AG04450 (cell line): ENCODE measurements at regions not wholly inside any gene's neighbourhood (a gene's known extent, or its start where the extent isn't known, plus 50 kb on each side); places are given as distances from the start of the nearest gene placed in this dataset.

Experiments used
- CTCF ChIA-PET: fragments of 300-600, 350-600 bp; formaldehyde crosslinking; extraction: SDS; loops from one replicate; lab custom pipeline; 2022; ENCODE audit warnings: antibody characterized with exemption, inconsistent platforms; lab: Charles Lee
- POLR2A ChIA-PET: fragments of 350-600 bp; formaldehyde crosslinking; extraction: SDS; loops from one replicate; lab custom pipeline; 2021; ENCODE audit warnings: antibody characterized with exemption, inconsistent platforms; lab: Yijun Ruan, JAX
- DNase-seq: peaks from one replicate; pipeline ENCODE4 v3.0.0-alpha.2; 2011; ENCODE audit warnings: low read depth, low spot score
- H3K27ac ChIP-seq: one replicate; pipeline ENCODE4 v1.5.1; 2012; ENCODE audit warnings: low read depth, low read length, control low read depth
- H3K27me3 ChIP-seq: one replicate; pipeline ENCODE4 v1.6.0; 2012; ENCODE audit warnings: low read length; ENCODE audit not compliant: control insufficient read depth, insufficient read depth
- H3K4me3 ChIP-seq: 2 replicates; pipeline ENCODE4 v1.5.1; 2011; ENCODE audit warnings: mild to moderate bottlenecking, low read depth, low read length, control low read depth
- H3K9me3 ChIP-seq: 2 replicates; pipeline ENCODE4 v1.5.1; 2012; ENCODE audit warnings: low read length; ENCODE audit not compliant: control insufficient read depth, insufficient read depth
- TF ChIP-seq, protein P1 (sequence below): IDR thresholded peaks from 2 replicates; pipeline ENCODE4 v1.5.1; 2011; ENCODE audit warnings: low read depth, low read length, control low read depth, inconsistent platforms

DNA sequence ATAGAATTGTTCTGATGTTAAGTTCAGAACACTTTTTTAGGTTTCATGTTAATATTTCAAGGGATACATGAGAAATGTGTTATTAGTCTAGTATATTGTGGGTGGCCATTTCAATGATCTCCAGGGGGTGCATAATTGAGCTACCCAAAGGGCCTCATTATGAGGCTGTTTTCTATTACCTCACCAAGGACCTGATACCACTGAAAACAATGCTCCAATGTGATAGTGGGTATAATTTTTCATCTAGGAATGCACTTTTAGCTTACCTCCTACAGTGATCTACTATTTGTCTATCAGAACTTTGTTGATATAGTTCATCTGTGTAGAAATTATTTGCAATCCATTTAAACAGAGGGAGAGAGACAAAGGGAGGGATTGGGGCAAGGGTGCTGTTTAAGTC lies 106.8 kb upstream of the HS3ST5 start:
- Histone ChIP-seq H3K4me3 (no peak overlapping the region), H3K27ac (no peak overlapping the region), H3K9me3 (no peaks in the 10 kb centered on the region), H3K27me3 (no peaks in the 10 kb centered on the region)
- CTCF ChIA-PET, result no interaction called here
- no peak for DNase-seq
- POLR2A ChIA-PET, result no interaction called here
- TF ChIP-seq, protein P1, sequence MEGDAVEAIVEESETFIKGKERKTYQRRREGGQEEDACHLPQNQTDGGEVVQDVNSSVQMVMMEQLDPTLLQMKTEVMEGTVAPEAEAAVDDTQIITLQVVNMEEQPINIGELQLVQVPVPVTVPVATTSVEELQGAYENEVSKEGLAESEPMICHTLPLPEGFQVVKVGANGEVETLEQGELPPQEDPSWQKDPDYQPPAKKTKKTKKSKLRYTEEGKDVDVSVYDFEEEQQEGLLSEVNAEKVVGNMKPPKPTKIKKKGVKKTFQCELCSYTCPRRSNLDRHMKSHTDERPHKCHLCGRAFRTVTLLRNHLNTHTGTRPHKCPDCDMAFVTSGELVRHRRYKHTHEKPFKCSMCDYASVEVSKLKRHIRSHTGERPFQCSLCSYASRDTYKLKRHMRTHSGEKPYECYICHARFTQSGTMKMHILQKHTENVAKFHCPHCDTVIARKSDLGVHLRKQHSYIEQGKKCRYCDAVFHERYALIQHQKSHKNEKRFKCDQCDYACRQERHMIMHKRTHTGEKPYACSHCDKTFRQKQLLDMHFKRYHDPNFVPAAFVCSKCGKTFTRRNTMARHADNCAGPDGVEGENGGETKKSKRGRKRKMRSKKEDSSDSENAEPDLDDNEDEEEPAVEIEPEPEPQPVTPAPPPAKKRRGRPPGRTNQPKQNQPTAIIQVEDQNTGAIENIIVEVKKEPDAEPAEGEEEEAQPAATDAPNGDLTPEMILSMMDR, result no peak

DNA sequence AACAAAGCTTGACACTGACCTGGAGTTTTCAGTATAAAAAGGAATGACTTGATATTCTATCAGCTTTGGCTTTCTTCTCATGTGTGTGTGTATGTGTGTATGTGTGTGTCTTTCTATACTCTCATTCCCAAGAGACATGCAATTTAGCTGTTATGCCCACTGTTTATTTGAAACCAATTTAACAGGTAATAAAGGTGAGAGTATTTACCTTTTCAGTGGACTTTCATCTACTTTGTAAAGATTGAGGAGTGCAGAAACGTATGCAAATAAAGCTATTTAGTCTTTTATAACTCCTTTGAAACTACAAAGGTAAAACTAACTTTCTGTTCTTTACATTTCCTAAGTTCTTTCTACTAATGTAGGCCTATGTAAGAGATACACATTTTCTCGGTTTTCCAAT lies 103.5 kb upstream of the HS3ST5 start:
- no peaks in the 10 kb centered on the region for H3K9me3 ChIP-seq
- no peak for DNase-seq
- POLR2A ChIA-PET, result no interaction called here
- H3K27me3 ChIP-seq, result no peaks in the 10 kb centered on the region
- TF ChIP-seq, protein P1, result no peak
- H3K27ac ChIP-seq, result no peak overlapping the region
- no peak overlapping the region for H3K4me3 ChIP-seq
- CTCF ChIA-PET, result no interaction called here

- H3K27me3 ChIP-seq, result no peaks in the 10 kb centered on the region
- no peak for DNase-seq
- no peak overlapping the region for H3K4me3 ChIP-seq
- TF ChIP-seq, protein P1, result no peak
- no peaks in the 10 kb centered on the region for H3K9me3 ChIP-seq
- H3K27ac ChIP-seq, result no peak overlapping the region
- POLR2A ChIA-PET, result no interaction called here
- CTCF ChIA-PET, result no interaction called here
Measured at GRCh38 chr6:114445846-114446245, 103.0 kb upstream of the HS3ST5 start.

DNA sequence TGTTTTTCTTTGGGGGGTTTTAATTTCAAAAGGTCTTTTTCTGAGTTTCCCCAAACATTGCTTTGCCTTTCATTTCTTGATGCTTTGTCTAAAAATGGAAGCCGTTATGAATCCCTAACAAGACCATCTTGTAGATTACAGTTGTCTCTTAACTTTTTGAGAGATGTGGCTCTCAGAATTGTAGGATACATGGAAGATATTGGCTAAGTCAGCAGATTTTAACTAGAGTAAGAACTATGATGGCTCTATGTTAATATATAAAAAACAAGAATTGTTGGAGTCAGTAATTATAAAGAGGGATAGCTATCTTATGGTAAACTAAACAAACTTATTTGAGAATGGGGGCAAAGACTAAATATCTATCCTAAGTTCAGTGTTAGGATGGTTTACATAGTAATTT lies 96.6 kb upstream of the HS3ST5 start:
- no peak for DNase-seq
- CTCF ChIA-PET, result no interaction called here
- Histone ChIP-seq H3K27me3 (no peaks in the 10 kb centered on the region), H3K9me3 (no peaks in the 10 kb centered on the region), H3K4me3 (no peak overlapping the region), H3K27ac (no peak overlapping the region)
- POLR2A ChIA-PET, result no interaction called here
- TF ChIP-seq, protein P1, result no peak

- Histone ChIP-seq H3K9me3 (no peaks in the 10 kb centered on the region), H3K27ac (no peak overlapping the region), H3K27me3 (no peaks in the 10 kb centered on the region), H3K4me3 (no peak overlapping the region)
- ChIA-PET POLR2A (no interaction called here), CTCF (no interaction called here)
- TF ChIP-seq, protein P1, result no peak
- DNase-seq, result no peak
Measured at GRCh38 chr6:114437235-114437634, 94.4 kb upstream of the HS3ST5 start.
